Lower lobe of right lung (tissue), 2 donors: ENCODE measurements at regions not wholly inside any gene's neighbourhood (a gene's known extent, or its start where the extent isn't known, plus 50 kb on each side); places are given as distances from the start of the nearest gene placed in this dataset.

Experiments
- ATAC-seq, 2 donors: fragments of 200-7000 bp; cut with Tn5 transposase; one replicate each; pipeline ENCODE4 v1.9.1; 2020 to 2022; ENCODE audit warnings: mild to moderate bottlenecking in 2 of 2, moderate library complexity in 2 of 2
- DNase-seq: peaks from one replicate; pipeline ENCODE4 v3.0.0-alpha.2; 2020
- H3K27ac ChIP-seq: fragments of 200-600 bp; one replicate; pipeline ENCODE4 v1.8.0; 2022
- H3K27me3 ChIP-seq: fragments of 200-600 bp; one replicate; pipeline ENCODE4 v1.8.0; 2022; ENCODE audit warnings: low read depth
- H3K36me3 ChIP-seq: fragments of 200-600 bp; one replicate; pipeline ENCODE4 v1.8.0; 2022; ENCODE audit warnings: mild to moderate bottlenecking
- H3K4me1 ChIP-seq: fragments of 200-600 bp; one replicate; pipeline ENCODE4 v1.8.0; 2022
- H3K4me3 ChIP-seq: fragments of 200-600 bp; one replicate; pipeline ENCODE4 v1.8.0; 2022; ENCODE audit warnings: mild to moderate bottlenecking
- H3K9me3 ChIP-seq: fragments of 200-600 bp; one replicate; pipeline ENCODE4 v1.8.0; 2022
- intact Hi-C: fragments of 100-400 bp; cut with DNase I; formaldehyde crosslinking; loops from one replicate; pipeline ENCODE4 v1.11.0; 2022
- TF ChIP-seq, protein P1 (sequence below): fragments of 200-600 bp; IDR thresholded peaks from one replicate; pipeline ENCODE4 v1.8.0; 2022; ENCODE audit warnings: antibody characterized with exemption, mild to moderate bottlenecking
- donor health status: DM: no; HTN: yes; CAD: no; lungs with severe emphysema.

DNA sequence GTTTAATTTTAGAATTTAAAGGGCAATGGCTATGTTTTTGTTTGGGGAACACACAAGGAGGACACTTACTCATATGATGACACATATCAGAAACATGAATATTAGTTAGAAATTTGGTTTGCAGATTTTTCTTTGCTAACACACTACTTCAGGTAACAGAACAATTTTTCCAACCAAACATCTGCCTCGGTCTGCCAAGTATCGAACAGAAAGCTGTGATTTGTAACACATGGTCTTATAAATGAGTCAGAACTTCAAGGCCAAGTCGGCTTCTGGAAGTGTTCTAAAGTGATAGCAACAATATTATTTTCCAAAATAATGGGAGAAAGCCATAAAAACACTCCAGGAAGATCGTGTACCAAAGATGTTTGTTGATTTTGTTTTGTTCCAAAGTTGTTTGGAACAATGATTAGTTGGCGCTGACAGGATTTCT is 75.9 kb upstream of the PMFBP1 start:
- Histone ChIP-seq H3K27ac (no peak overlapping the region), H3K36me3 (no peaks in the 10 kb centered on the region), H3K4me1 (no peaks in the 10 kb centered on the region), H3K27me3 (no peaks in the 10 kb centered on the region), H3K9me3 (no peaks in the 10 kb centered on the region), H3K4me3 (no peak overlapping the region)
- TF ChIP-seq, protein P1, sequence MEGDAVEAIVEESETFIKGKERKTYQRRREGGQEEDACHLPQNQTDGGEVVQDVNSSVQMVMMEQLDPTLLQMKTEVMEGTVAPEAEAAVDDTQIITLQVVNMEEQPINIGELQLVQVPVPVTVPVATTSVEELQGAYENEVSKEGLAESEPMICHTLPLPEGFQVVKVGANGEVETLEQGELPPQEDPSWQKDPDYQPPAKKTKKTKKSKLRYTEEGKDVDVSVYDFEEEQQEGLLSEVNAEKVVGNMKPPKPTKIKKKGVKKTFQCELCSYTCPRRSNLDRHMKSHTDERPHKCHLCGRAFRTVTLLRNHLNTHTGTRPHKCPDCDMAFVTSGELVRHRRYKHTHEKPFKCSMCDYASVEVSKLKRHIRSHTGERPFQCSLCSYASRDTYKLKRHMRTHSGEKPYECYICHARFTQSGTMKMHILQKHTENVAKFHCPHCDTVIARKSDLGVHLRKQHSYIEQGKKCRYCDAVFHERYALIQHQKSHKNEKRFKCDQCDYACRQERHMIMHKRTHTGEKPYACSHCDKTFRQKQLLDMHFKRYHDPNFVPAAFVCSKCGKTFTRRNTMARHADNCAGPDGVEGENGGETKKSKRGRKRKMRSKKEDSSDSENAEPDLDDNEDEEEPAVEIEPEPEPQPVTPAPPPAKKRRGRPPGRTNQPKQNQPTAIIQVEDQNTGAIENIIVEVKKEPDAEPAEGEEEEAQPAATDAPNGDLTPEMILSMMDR = no peak
- ATAC-seq (no peak), DNase-seq (no peak)
- intact Hi-C loops = no loop called here

DNA sequence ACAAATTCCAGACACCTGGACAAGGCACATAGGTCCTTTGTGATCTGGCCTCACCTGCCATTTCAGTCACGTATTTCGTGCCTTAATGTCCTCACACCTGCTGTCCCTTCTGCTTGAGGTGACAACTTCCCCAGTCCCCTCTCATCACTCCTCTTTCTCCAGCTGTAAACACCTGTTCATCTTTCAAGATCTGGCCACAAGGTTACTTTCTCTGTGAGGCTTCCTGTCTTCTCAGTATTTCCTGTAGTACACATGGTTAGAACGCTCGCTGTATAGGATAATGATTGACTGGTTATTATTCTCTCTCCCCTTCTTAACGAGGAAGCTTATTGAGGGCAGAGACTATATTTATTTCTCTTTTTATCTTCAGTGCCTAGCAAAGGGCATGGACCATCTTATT is 74.5 kb upstream of the PMFBP1 start:
- H3K27ac ChIP-seq = no peak overlapping the region
- DNase-seq = no peak
- H3K27me3 ChIP-seq = no peaks in the 10 kb centered on the region
- no peaks in the 10 kb centered on the region for H3K9me3 ChIP-seq
- intact Hi-C loops = no loop called here
- H3K4me3 ChIP-seq = no peak overlapping the region
- H3K36me3 ChIP-seq = no peaks in the 10 kb centered on the region
- TF ChIP-seq, protein P1 = no peak
- ATAC-seq = no peak
- H3K4me1 ChIP-seq = no peaks in the 10 kb centered on the region

DNA sequence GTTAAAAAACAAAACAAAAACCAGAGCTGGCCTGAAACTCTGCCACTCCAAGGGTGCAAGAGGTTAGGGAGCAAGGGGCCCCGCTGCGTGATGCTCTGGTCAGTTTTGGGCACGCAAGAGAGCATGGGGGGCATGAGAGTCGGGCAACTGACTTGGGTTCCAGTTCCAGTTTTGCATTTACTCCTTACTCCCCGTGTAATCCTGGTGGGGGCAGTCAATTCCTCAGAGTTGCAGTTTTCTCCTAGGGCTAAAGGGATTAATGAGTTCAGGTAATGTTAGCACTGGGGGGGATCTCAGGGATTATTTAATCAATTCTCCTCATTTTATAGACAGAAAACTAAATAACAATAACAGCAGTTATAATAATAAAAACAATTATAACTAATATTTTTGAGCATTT is 72.9 kb upstream of the PMFBP1 start:
- no peak overlapping the region for H3K27ac ChIP-seq
- H3K27me3 ChIP-seq = no peaks in the 10 kb centered on the region
- no peaks in the 10 kb centered on the region for H3K36me3 ChIP-seq
- DNase-seq (no peak), ATAC-seq (no peak)
- no peaks in the 10 kb centered on the region for H3K4me1 ChIP-seq
- H3K4me3 ChIP-seq = no peak overlapping the region
- TF ChIP-seq, protein P1 = no peak
- intact Hi-C loops = no loop called here
- no peaks in the 10 kb centered on the region for H3K9me3 ChIP-seq

DNA sequence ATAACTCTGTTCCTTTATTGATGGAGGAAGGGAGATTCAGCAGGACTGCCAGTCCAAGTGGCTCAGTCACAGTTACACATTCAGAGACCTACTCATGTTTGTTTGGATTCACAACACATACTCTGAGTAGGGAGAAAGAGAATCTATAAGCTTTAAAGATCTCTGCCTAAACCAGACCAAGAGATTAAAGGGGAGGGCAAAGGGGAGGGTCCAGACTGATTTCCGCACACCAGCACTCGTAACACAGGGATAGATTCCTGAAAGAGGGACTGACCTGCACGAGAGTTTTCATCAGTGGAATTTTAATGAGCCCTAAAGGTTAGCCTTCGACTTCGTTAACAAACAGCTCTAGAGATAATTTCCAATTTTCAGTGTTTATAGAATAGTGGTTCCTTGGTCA is 71.7 kb upstream of the PMFBP1 start:
- H3K4me3 ChIP-seq = no peak overlapping the region
- H3K27ac ChIP-seq = no peak overlapping the region
- no peaks in the 10 kb centered on the region for H3K36me3 ChIP-seq
- no peaks in the 10 kb centered on the region for H3K4me1 ChIP-seq
- DNase-seq (no peak), ATAC-seq (no peak)
- TF ChIP-seq, protein P1 = no peak
- no peaks in the 10 kb centered on the region for H3K9me3 ChIP-seq
- intact Hi-C loops = no loop called here
- no peaks in the 10 kb centered on the region for H3K27me3 ChIP-seq

DNA sequence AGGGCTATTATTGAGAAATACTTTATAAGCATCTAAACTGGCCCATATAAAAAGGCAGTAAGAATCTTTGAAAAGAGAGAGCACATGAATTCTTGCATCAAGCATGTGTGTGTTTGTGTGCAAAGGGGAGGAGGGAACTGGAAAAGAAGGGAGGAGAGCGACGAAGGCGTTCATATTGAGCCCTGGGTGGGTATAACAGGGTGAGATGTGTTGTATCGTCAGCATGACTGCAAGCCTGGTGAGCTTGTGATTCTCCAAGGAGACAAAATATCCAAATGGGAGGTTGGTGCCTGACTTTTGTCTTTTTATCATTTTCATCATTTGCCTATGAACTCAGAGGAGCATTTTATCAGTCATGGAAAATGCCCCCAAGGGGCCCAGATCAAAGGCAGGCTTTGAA is 70.8 kb upstream of the PMFBP1 start:
- no peaks in the 10 kb centered on the region for H3K9me3 ChIP-seq
- H3K4me3 ChIP-seq = no peak overlapping the region
- TF ChIP-seq, protein P1 = no peak

DNA sequence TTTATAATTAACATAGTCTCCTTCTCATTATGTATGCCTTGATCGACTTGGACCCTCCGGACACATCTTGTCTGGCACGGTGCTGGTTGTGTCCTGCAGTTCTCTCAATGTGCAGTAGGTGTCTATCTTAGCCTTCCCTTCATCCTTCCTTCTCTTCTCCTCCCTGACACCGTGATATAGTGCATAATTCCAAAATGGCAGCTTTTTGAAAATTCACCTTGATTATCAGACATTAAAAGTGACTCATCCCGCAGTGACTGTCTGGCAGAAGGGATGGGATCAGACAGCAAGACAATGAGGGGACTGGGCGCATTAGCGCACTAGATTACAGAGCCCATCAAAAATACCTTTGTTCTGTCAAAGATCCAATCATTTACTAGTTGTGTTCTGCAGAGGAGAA is 70.0 kb upstream of the PMFBP1 start:
- TF ChIP-seq, protein P1 = peak; percentile 67
- ATAC-seq (peak; percentile 80 to 86), DNase-seq (no peak)
- Histone ChIP-seq H3K9me3 (no peaks in the 10 kb centered on the region), H3K27ac (no peak overlapping the region), H3K4me3 (no peak overlapping the region), H3K27me3 (no peaks in the 10 kb centered on the region), H3K36me3 (no peaks in the 10 kb centered on the region), H3K4me1 (no peaks in the 10 kb centered on the region)
- intact Hi-C loops = no loop called here

More for the DNA sequence above, 70.8 kb upstream of the PMFBP1 start:
- Histone ChIP-seq H3K27me3 (no peaks in the 10 kb centered on the region), H3K4me1 (no peaks in the 10 kb centered on the region), H3K36me3 (no peaks in the 10 kb centered on the region), H3K27ac (no peak overlapping the region)
- DNase-seq = no peak
- no peak for ATAC-seq
- intact Hi-C loops = no loop called here
